Endodermal cell (in vitro differentiated cells): ENCODE measurements at regions not wholly inside any gene's neighbourhood (a gene's known extent, or its start where the extent isn't known, plus 50 kb on each side); places are given as distances from the start of the nearest gene placed in this dataset.

Experiments used
- DNase-seq: peaks from one replicate; pipeline ENCODE4 v3.0.0-alpha.2; 2017
- H3K27ac ChIP-seq: 2 replicates; pipeline ENCODE4 v1.5.1; 2013; ENCODE audit warnings: mild to moderate bottlenecking, low read depth, low read length, moderate library complexity
- H3K27me3 ChIP-seq: 2 replicates; pipeline ENCODE4 v1.6.1; 2013; ENCODE audit warnings: mild to moderate bottlenecking, low read length, moderate library complexity; ENCODE audit not compliant: insufficient read depth, control insufficient read depth, poor library complexity, severe bottlenecking
- H3K36me3 ChIP-seq: 2 replicates; pipeline ENCODE4 v1.7.0; 2013; ENCODE audit warnings: mild to moderate bottlenecking, low read length, moderate library complexity; ENCODE audit not compliant: control insufficient read depth, insufficient read depth
- H3K4me1 ChIP-seq: one replicate; pipeline ENCODE4 v1.7.0; 2013; ENCODE audit warnings: low read length; ENCODE audit not compliant: control insufficient read depth, insufficient read depth
- H3K4me3 ChIP-seq: 2 replicates; pipeline ENCODE4 v1.5.1; 2013; ENCODE audit warnings: mild to moderate bottlenecking, low read length, moderate library complexity
- H3K9ac ChIP-seq: 2 replicates; pipeline ENCODE4 v1.6.1; 2013; ENCODE audit warnings: mild to moderate bottlenecking, low read length, moderate library complexity; ENCODE audit not compliant: poor library complexity, severe bottlenecking; ENCODE audit errors: extremely low read depth
- H3K9me3 ChIP-seq: 2 replicates; pipeline ENCODE4 v1.6.1; 2013; ENCODE audit warnings: mild to moderate bottlenecking, low read length, moderate library complexity; ENCODE audit not compliant: control insufficient read depth
- H3K27ac Mint-ChIP-seq: 2 replicates; pipeline ENCODE4 v1.8.0; 2020; ENCODE audit warnings: mixed read lengths
- H3K27me3 Mint-ChIP-seq: 2 replicates; pipeline ENCODE4 v1.8.0; 2021; ENCODE audit warnings: mild to moderate bottlenecking, mixed read lengths; ENCODE audit not compliant: insufficient read depth
- H3K36me3 Mint-ChIP-seq: 2 replicates; pipeline ENCODE4 v1.8.0; 2020; ENCODE audit warnings: low read depth, mixed read lengths
- H3K4me1 Mint-ChIP-seq: 2 replicates; pipeline ENCODE4 v1.8.0; 2020; ENCODE audit warnings: mixed read lengths
- H3K4me3 Mint-ChIP-seq: 2 replicates; pipeline ENCODE4 v1.8.0; 2020; ENCODE audit warnings: mild to moderate bottlenecking, moderate library complexity, mixed read lengths
- H3K9me3 Mint-ChIP-seq: 2 replicates; pipeline ENCODE4 v1.8.0; 2020; ENCODE audit warnings: mild to moderate bottlenecking, mixed read lengths
- CTCF ChIP-seq: fragments of 200-600 bp; sonication (generic); conservative IDR thresholded peaks from 2 replicates; pipeline ENCODE4 v1.5.0; 2021; ENCODE audit warnings: antibody characterized with exemption, mild to moderate bottlenecking
- WGBS, 2 experiments: methylation state at CpG; one replicate each; pipeline versions ENCODE4 v1.1.5 to v1.1.7; 2013; ENCODE audit warnings: missing lambda C conversion rate in 2 of 2, mixed read lengths in 1 of 2; ENCODE audit not compliant: insufficient coverage in 1 of 2, insufficient read length in 1 of 2; 5-methylcytosine and 5-hydroxymethylcytosine counted together

GRCh38 chr15:26359855-26360254 lies 413.0 kb downstream of the GABRB3 start:
- no peaks in the 10 kb centered on the region for H3K27me3 ChIP-seq
- H3K4me3 Mint-ChIP-seq: no peak overlapping the region
- peaks cover 1% of the 10 kb centered on the region for H3K27me3 Mint-ChIP-seq
- WGBS, 2 experiments: 74 to 80% methylated on average over 2 to 3 of the region's 4 CpGs
- no peaks in the 10 kb centered on the region for H3K9me3 Mint-ChIP-seq
- H3K36me3 Mint-ChIP-seq: no peaks in the 10 kb centered on the region
- no peak for DNase-seq
- no peak overlapping the region for H3K9ac ChIP-seq
- no peaks in the 10 kb centered on the region for H3K36me3 ChIP-seq
- H3K4me1 ChIP-seq: no peaks in the 10 kb centered on the region
- no peaks in the 10 kb centered on the region for H3K9me3 ChIP-seq
- H3K4me1 Mint-ChIP-seq: no peaks in the 10 kb centered on the region
- H3K27ac Mint-ChIP-seq: no peak overlapping the region
- no peak for TF ChIP-seq CTCF
- no peak overlapping the region for H3K27ac ChIP-seq
- no peak overlapping the region for H3K4me3 ChIP-seq

GRCh38 chr15:26358708-26359107 lies 414.2 kb downstream of the GABRB3 start:
- no peaks in the 10 kb centered on the region for H3K36me3 Mint-ChIP-seq
- H3K36me3 ChIP-seq: no peaks in the 10 kb centered on the region
- WGBS, 2 experiments: 93% methylated on average over 2 of the region's 3 CpGs
- H3K27me3 ChIP-seq: no peaks in the 10 kb centered on the region
- H3K27me3 Mint-ChIP-seq: peaks cover 1% of the 10 kb centered on the region
- no peak overlapping the region for H3K4me3 Mint-ChIP-seq
- no peaks in the 10 kb centered on the region for H3K9me3 Mint-ChIP-seq
- H3K4me1 ChIP-seq: no peaks in the 10 kb centered on the region
- no peak overlapping the region for H3K27ac Mint-ChIP-seq
- no peak overlapping the region for H3K4me3 ChIP-seq
- no peak overlapping the region for H3K9ac ChIP-seq
- DNase-seq: no peak
- TF ChIP-seq CTCF: no peak
- H3K27ac ChIP-seq: no peak overlapping the region
- no peaks in the 10 kb centered on the region for H3K4me1 Mint-ChIP-seq
- no peaks in the 10 kb centered on the region for H3K9me3 ChIP-seq

- H3K36me3 Mint-ChIP-seq: no peaks in the 10 kb centered on the region
- no peaks in the 10 kb centered on the region for H3K9me3 Mint-ChIP-seq
- H3K9ac ChIP-seq: no peak overlapping the region
- H3K4me3 Mint-ChIP-seq: no peak overlapping the region
- no peaks in the 10 kb centered on the region for H3K9me3 ChIP-seq
- DNase-seq: no peak
- no peaks in the 10 kb centered on the region for H3K27me3 ChIP-seq
- no peak overlapping the region for H3K27ac Mint-ChIP-seq
- H3K4me1 Mint-ChIP-seq: no peaks in the 10 kb centered on the region
- H3K27me3 Mint-ChIP-seq: no peaks in the 10 kb centered on the region
- no peak for TF ChIP-seq CTCF
- 88 to 91% methylated on average over 3 of the region's 3 CpGs for WGBS, 2 experiments
- H3K36me3 ChIP-seq: no peaks in the 10 kb centered on the region
- no peak overlapping the region for H3K27ac ChIP-seq
- no peak overlapping the region for H3K4me3 ChIP-seq
- H3K4me1 ChIP-seq: no peaks in the 10 kb centered on the region
Measured at GRCh38 chr15:26357653-26358052, 415.2 kb downstream of the GABRB3 start.
